Amniotic stem cell (primary cell): ENCODE measurements at regions not wholly inside any gene's neighbourhood (a gene's known extent, or its start where the extent isn't known, plus 50 kb on each side); places are given as distances from the start of the nearest gene placed in this dataset.
A peak's percentile ranks its signal among the peaks of the same experiment; 100 is the strongest.

Source experiments
- DNase-seq: peaks from one replicate; lab custom pipeline; 2025; lab: John Stamatoyannopoulos, UW

GRCh38 chr10:123559066-123559822 lies 106.9 kb upstream of the GPR26 start:
- DNase-seq: no peak

- no peak for DNase-seq
These were observed 106.4 kb upstream of the GPR26 start for GRCh38 chr10:123559823-123560092.

- no peak for DNase-seq
These were observed 105.6 kb upstream of the GPR26 start for GRCh38 chr10:123560301-123561140.

DNA sequence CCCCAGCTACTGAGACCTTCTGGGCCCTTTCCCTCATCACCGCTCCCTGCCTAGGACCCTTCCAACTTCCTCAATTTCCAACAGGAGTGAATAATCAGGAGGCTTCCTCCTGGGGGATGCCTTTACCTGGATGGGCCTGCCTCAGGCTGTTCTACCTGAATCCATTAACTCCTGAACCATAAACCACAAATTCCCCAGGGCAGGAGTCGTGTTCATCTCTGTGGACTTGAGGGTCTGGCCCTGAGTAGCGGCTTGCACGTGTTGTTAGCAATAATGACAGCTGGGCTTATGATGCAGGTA lies 105.1 kb upstream of the GPR26 start:
- no peak for DNase-seq

DNA sequence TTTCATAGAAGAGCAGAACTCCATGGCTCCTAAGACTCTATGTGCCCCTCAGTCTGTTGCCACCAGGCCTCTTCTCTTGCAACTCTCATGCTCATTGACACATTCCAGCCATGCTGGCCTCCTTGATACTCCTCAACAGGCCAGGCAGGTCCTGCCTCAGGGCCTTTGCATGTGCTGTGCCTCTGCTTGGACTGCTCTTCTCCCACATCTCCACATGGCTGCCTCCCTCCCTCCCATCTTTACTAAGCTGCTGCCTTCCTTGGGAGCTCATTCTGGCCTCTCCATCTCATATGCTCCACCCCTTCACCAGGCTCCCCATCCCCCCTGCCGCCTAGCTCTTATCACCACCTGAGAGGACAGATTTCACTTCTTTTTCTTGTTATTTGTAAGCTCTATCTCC lies 103.8 kb upstream of the GPR26 start:
- DNase-seq: no peak

GRCh38 chr10:123562811-123563580 lies 103.2 kb upstream of the GPR26 start:
- no peak for DNase-seq

DNA sequence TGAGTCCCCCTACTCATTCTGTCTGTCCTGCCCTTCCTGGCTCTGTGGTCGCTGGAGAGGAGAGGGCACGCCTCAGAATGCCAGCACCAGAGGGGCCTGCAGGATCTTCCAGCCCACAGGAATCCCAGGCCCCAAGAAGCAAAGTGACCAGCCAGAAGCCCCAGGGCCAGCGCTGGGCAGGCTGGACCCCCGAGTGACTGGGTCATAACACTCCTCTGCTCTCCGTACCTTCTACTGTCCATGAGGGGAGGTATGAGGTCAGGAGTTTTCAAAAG lies 102.6 kb upstream of the GPR26 start:
- no peak for DNase-seq

DNA sequence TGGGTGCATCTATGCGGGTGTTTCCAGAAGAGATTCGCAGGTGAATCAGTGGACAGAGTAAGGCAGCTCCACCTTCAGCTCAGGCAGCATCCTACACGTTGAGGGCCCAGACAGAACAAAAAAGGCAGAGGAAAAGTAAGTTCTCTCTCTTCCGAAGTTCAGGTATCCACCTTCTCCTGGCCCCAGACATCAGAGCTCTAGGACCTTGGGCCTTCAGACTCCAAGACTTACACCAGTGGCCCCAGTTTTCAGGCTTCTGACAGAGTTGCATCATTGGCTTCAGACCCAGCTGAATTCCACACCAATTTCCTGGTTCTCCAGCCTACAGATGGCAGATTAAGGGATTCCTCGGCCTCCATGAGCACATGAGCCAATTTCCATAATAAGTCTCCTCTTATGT lies 102.2 kb upstream of the GPR26 start:
- no peak for DNase-seq

GRCh38 chr10:123564631-123565030 lies 101.5 kb upstream of the GPR26 start:
- no peak for DNase-seq

- DNase-seq: no peak
These were observed 100.2 kb upstream of the GPR26 start for GRCh38 chr10:123565691-123566660.

DNA sequence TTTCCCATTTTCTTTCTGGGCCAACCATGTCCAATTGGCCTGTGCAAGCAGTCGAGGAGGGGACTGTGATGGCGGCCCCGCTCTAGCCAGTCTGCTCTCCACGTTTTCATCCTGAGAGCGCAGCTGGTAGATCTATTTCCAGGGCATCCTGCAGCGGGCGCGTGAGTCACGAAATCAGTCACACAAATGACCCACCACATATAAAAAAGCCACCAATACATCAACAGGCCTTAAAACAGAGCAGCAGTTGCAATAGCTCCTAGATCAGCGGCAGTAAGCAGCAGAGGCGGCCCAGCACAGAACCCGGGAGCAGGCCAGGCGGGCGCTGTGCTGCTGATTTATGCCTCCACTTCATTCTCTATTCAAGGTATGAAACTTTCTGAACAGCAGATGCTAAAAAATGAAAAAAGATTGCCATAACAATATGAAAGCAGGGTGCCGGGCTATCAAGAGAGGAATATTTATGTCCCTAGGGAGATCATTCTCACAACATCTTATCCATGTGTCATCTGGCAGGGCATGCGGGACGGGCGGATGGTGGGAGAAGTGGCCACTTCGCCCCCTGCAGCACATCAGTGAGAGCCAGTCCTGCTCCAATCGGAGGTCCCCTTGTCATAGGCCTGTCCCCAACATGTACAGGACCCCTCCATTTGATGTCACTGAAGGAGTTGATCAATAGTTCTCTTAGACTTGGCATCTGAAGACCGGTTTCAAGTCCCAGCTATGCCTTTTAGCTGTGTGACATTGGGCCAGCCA lies 98.0 kb upstream of the GPR26 start:
- DNase-seq: no peak

GRCh38 chr10:123568751-123569150 lies 97.4 kb upstream of the GPR26 start:
- DNase-seq: no peak

DNA sequence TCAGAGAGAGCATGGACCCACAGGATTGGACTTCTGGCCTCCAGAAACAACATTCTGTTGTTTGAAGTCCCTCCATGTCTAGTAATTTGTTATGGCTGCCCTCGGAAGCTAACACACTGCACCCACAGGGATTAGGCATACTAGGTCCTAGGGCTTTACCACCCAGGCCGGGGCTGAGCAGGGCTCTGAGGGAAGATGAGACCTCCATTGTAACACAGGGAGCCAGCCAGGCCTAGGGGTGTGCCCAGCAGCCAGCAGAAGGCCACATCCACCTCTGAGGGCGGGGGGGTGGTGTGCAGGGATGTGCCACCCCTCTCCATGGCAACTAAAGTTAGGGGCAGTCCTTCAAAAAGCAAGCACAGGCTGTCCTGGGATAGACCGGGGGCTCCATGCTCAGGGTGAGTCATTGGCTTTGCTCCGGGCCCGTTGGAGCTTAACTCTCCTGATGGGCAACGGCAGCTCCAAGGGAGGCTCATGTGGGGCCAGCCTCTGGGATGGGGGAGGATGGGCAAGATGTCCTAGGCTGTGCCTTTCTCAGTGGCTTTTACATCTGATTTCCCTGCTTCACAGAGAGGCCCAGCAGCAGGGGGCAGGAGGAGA lies 96.6 kb upstream of the GPR26 start:
- DNase-seq: no peak

DNA sequence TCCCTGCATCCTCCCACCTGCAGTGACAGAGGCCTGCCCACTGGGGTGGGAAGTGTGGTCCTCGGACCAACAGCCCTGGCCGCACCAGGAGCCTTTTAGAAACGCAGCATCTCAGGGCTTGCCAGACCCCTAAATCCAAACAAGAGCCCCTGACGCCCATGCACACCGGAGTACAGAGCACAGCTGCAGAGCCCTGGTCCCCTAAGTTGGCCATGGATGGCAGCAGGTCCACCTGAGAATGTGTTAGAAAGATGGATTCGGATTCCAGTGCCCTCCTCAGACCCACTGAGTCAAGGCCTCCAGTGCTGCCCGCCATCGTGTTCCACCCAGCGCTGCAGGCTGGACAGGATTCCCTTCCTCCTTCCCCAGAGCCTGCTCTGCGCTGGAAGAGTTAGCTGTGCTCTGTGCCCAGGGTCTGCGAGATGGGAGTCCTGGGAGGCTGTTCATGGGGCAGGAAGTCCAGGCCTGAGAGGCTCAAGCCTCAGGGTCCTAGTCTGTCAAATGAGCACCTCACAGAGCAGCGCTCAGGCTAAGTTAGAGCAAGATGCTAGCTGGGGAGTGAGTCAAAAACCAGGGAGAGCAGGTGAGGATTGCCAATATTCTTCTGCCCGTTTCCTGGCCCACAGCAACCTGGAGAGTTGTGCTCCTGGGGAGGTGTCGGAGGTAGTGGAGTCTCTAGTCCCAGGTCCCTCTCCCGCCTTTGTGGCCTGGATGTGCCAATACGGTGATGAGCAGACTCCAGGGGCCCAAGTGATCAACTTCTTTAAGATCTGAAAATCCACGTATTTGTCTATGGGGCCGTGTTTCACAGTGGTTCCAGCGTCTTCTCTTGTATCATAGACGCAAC lies 95.9 kb upstream of the GPR26 start:
- no peak for DNase-seq

GRCh38 chr10:123570898-123571515 lies 95.1 kb upstream of the GPR26 start:
- no peak for DNase-seq

GRCh38 chr10:123571978-123572377 lies 94.2 kb upstream of the GPR26 start:
- DNase-seq: no peak

- peak; percentile 11 for DNase-seq
These were observed 92.7 kb upstream of the GPR26 start for GRCh38 chr10:123573236-123574108.

GRCh38 chr10:123574109-123574698 lies 92.0 kb upstream of the GPR26 start:
- DNase-seq: no peak
